ENCODE measurements at regions not wholly inside any gene's neighbourhood (a gene's known extent, or its start where the extent isn't known, plus 50 kb on each side); places are given as distances from the start of the nearest gene placed in this dataset.

- DNase-seq, result no peak
Observed at GRCh38 chr4:13851085-13851940, 223.8 kb upstream of the BOD1L1 start.

DNA sequence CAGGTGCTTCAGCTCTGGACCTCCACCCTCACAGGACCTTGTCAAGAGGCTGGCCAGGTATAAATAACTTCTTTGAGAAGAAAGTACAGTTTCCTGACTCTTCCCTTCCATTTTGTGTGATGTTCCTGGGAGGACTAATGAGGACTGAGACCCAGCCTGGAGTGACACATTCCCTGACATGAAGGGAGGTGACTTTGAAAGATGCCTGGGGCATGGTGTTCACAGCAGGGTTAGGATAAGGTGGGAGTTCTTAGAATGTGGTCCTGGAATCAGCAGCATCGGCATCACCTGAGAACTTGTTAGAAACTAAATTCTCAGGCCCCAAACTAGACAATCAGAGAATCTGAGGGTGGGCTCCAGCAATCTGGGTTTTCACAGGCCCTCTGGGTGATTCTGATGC lies 224.9 kb upstream of the BOD1L1 start:
- DNase-seq, result no peak

- DNase-seq, result no peak
Observed at GRCh38 chr4:13856387-13856786, 228.9 kb upstream of the BOD1L1 start.

DNA sequence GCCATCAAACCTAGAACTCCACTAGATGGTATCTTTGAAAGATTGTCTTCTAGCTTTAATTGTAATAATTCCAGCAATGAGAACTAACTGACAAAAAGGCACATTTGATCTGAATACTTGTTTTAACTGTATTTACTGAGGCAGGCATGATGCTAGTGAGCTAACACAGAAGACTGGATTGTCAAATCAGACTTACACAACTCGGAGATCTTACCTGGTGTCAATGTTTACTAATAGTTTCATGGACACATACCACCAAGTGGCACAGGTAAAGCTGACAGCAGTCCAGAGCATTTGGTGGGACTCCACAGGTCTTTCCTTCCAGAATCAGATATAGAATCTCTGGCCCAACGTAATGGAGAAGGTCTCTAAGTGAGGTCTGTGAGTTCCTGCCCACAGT lies 229.9 kb upstream of the BOD1L1 start:
- no peak for DNase-seq

DNA sequence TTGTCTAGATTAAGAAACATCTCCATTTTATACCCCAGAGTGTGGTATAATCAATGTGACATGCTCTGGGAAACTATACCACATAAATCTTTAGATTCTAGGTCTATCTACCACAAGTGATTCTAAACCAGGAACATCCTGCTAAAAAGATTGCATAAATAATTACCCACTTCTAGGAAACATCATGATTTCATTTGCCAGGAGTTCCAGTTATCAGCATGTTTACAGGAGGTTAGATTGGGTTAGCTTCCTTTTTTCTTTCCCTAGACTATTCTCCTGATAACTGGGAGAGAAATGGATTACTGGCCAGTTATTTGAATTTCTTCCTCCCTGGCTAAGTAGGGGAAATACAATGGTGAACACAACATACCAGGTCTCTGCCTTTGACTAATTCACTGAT lies 230.3 kb upstream of the BOD1L1 start:
- DNase-seq, result no peak

GRCh38 chr4:13859423-13859822 lies 231.9 kb upstream of the BOD1L1 start:
- no peak for DNase-seq

GRCh38 chr4:13860126-13860525 lies 232.6 kb upstream of the BOD1L1 start:
- no peak for DNase-seq

DNA sequence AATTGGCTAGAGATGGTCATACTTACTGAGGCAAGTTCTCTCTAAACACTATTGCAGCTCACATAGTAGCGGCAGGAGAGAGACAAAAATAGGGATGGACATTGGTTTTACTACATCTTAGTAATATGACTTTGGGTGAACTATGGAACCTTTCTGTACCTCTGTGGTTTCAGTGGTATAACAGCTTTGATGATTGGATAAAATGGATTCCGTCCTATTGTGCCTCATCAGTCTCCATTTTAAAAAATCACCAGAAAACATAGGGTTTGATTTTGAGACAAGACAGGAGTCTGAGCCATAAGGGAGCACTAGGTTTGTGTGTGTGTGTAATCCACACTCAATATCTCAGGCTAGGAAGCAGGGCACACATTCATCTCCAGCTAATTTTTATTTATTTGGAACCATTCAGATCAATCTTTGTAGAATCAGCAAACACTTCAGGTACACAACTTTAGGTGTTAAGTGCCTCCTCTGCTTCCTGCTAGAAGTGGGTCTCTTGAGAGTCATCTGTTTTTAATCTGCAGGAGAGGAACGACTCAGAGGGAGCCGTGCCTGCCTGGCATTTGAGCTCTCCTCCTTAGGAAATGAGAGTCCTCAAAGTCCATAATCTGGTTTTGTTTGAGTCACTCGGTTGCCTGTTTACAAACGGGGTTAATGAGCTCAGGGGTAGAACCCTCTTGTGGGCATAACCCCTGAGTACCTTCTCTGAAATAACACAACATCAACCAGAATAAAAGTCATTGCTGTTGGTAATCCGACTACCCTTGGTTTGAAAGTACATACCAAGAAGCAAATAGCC lies 238.5 kb upstream of the BOD1L1 start:
- no peak for DNase-seq

GRCh38 chr4:13866881-13867280 lies 239.4 kb upstream of the BOD1L1 start:
- no peak for DNase-seq

DNA sequence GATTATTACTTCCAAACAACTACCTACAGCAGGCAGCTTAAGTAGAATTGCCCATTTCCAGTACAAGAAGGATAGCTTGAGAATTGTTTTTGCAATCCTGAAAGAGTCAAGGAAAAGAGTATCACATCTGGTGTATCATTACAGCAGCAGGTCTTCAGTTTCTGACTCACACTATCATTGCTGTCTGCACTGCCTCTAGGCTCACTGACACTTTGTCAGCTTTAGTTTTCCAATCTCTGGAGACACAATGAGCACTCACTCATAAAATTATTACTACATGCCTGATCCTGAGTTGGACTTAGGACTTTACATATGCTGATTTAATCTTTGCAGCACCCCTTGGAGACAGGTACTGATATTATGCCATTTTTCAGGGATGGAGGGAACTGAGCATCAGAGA lies 244.6 kb upstream of the BOD1L1 start:
- no peak for DNase-seq

DNA sequence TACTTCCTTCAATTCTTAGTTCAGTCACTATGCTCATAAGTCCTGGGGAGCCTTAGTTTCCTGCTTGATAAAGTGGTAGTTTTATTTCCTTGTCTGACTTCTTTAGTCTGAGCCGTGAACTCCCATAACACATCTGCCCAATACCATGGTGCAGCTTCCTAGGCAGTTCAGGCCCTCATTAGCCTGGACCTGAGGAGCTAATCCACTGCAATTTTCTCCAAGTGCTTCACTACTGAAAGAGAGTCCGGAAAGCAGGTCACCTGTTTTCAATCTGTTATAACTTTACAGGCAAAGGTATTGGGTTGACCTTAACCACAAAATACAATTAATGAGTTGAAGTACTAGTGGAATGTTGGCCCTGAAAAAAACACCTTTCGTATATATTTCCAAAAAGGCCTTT lies 245.4 kb upstream of the BOD1L1 start:
- no peak for DNase-seq

GRCh38 chr4:13875181-13875580 lies 247.7 kb upstream of the BOD1L1 start:
- DNase-seq, result no peak

GRCh38 chr4:13876131-13876530 lies 248.6 kb upstream of the BOD1L1 start:
- DNase-seq, result no peak

- DNase-seq, result no peak
Observed at GRCh38 chr4:13876940-13877339, 249.4 kb upstream of the BOD1L1 start.

- DNase-seq, result no peak
Observed at GRCh38 chr4:13877626-13878025, 250.1 kb upstream of the BOD1L1 start.

DNA sequence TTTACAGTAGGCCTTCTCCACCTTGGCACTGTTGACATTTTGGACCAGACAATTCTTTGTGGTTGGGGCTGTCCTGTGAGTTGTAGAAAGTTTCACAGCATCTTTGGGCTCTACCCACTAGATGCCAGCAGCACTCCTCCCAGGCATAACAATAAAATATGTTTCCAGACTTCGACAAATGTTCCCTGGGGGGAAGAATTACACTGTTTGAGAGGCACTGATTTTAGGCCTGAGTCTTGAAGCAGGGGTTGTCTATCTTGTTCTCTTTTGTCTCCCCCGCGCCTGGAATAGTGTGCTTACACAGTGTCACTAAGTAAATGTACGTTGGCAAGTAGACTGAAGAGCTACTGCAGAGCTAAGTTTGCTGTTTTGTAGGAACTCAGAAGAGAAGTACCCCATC lies 254.4 kb upstream of the BOD1L1 start:
- no peak for DNase-seq

- DNase-seq, result no peak
Observed at GRCh38 chr4:13887010-13887409, 259.5 kb upstream of the BOD1L1 start.

GRCh38 chr4:13888112-13888511 lies 260.6 kb upstream of the BOD1L1 start:
- DNase-seq, result no peak

GRCh38 chr4:13891544-13891939 lies 264.0 kb upstream of the BOD1L1 start:
- no peak for DNase-seq

GRCh38 chr4:13892739-13893105 lies 265.2 kb upstream of the BOD1L1 start:
- DNase-seq, result no peak

- DNase-seq, result no peak
Observed at GRCh38 chr4:13893211-13893610, 265.7 kb upstream of the BOD1L1 start.

- DNase-seq, result no peak
Observed at GRCh38 chr4:13893987-13894386, 266.5 kb upstream of the BOD1L1 start.

DNA sequence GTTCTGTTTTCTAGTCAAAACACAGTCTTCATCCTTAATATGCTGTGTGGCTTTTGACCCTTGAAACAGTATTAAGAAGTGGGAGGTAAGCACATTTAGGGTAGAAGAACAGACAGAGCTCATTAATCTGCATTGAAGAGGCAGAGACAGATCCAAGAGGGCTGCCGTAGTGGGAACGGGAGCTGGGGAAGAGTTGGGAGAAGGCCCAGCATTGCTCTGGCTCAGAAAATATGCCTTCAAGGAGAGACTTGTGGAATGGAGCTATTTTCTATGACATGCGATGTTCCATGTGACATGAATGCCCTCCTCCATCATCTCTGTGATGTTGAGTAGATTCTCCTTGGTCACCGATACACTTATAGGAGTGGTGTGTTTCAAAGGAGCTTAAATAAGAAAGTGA lies 273.3 kb upstream of the BOD1L1 start:
- DNase-seq, result no peak

GRCh38 chr4:13902146-13902545 lies 274.6 kb upstream of the BOD1L1 start:
- no peak for DNase-seq
